Stimulated activated CD4-positive, alpha-beta T cell treated with anti-CD3 and anti-CD28 coated beads, Interleukin-2, amount 100 ng/mL, for 48 hours (primary cell): ENCODE measurements at regions not wholly inside any gene's neighbourhood (a gene's known extent, or its start where the extent isn't known, plus 50 kb on each side); places are given as distances from the start of the nearest gene placed in this dataset.

Experiments
- DNase-seq, 2 donors: peaks; one replicate each; pipeline ENCODE4 v3.0.0-alpha.2; 2020

GRCh38 chr9:106287091-106287631 is 575.8 kb upstream of the ZNF462 start:
- DNase-seq: no peak

GRCh38 chr9:106287731-106288130 is 575.2 kb upstream of the ZNF462 start:
- DNase-seq: no peak

GRCh38 chr9:106288689-106289088 is 574.3 kb upstream of the ZNF462 start:
- no peak for DNase-seq

GRCh38 chr9:106291786-106292185 is 571.2 kb upstream of the ZNF462 start:
- DNase-seq: no peak

GRCh38 chr9:106296426-106296825 is 566.5 kb upstream of the ZNF462 start:
- DNase-seq: no peak

- no peak for DNase-seq
Measured at GRCh38 chr9:106298997-106299396, 564.0 kb upstream of the ZNF462 start.

GRCh38 chr9:106304401-106304920 is 558.5 kb upstream of the ZNF462 start:
- DNase-seq: no peak

- DNase-seq: no peak
Measured at GRCh38 chr9:106305428-106306133, 557.4 kb upstream of the ZNF462 start.

- DNase-seq: no peak
Measured at GRCh38 chr9:106307670-106308069, 555.3 kb upstream of the ZNF462 start.

GRCh38 chr9:106309925-106310324 is 553.0 kb upstream of the ZNF462 start:
- no peak for DNase-seq

GRCh38 chr9:106310782-106311181 is 552.2 kb upstream of the ZNF462 start:
- DNase-seq: no peak

GRCh38 chr9:106312906-106313305 is 550.1 kb upstream of the ZNF462 start:
- DNase-seq: no peak

- DNase-seq: no peak
Measured at GRCh38 chr9:106314476-106314875, 548.5 kb upstream of the ZNF462 start.

GRCh38 chr9:106321394-106322180 is 541.4 kb upstream of the ZNF462 start:
- DNase-seq: no peak

- no peak for DNase-seq
Measured at GRCh38 chr9:106322706-106323245, 540.2 kb upstream of the ZNF462 start.

- DNase-seq: no peak
Measured at GRCh38 chr9:106324053-106324585, 538.8 kb upstream of the ZNF462 start.

GRCh38 chr9:106324591-106325280 is 538.2 kb upstream of the ZNF462 start:
- DNase-seq: no peak

GRCh38 chr9:106326493-106326892 is 536.5 kb upstream of the ZNF462 start:
- DNase-seq: no peak

GRCh38 chr9:106333481-106333880 is 529.5 kb upstream of the ZNF462 start:
- no peak for DNase-seq

- no peak for DNase-seq
Measured at GRCh38 chr9:106334081-106334480, 528.9 kb upstream of the ZNF462 start.

GRCh38 chr9:106339882-106340281 is 523.1 kb upstream of the ZNF462 start:
- no peak for DNase-seq

- DNase-seq: no peak
Measured at GRCh38 chr9:106350777-106351176, 512.2 kb upstream of the ZNF462 start.

GRCh38 chr9:106356924-106357323 is 506.0 kb upstream of the ZNF462 start:
- DNase-seq: no peak
